Right kidney (tissue), 1 donor: ENCODE measurements at regions not wholly inside any gene's neighbourhood (a gene's known extent, or its start where the extent isn't known, plus 50 kb on each side); places are given as distances from the start of the nearest gene placed in this dataset.

Experiments
- DNase-seq: peaks from one replicate; pipeline ENCODE4 v3.0.0-alpha.2; 2016

GRCh38 chr10:92792661-92793060 lies 55.7 kb upstream of the EXOC6 start:
- DNase-seq: no peak
